ENCODE measurements at regions not wholly inside any gene's neighbourhood (a gene's known extent, or its start where the extent isn't known, plus 50 kb on each side); places are given as distances from the start of the nearest gene placed in this dataset.

DNA sequence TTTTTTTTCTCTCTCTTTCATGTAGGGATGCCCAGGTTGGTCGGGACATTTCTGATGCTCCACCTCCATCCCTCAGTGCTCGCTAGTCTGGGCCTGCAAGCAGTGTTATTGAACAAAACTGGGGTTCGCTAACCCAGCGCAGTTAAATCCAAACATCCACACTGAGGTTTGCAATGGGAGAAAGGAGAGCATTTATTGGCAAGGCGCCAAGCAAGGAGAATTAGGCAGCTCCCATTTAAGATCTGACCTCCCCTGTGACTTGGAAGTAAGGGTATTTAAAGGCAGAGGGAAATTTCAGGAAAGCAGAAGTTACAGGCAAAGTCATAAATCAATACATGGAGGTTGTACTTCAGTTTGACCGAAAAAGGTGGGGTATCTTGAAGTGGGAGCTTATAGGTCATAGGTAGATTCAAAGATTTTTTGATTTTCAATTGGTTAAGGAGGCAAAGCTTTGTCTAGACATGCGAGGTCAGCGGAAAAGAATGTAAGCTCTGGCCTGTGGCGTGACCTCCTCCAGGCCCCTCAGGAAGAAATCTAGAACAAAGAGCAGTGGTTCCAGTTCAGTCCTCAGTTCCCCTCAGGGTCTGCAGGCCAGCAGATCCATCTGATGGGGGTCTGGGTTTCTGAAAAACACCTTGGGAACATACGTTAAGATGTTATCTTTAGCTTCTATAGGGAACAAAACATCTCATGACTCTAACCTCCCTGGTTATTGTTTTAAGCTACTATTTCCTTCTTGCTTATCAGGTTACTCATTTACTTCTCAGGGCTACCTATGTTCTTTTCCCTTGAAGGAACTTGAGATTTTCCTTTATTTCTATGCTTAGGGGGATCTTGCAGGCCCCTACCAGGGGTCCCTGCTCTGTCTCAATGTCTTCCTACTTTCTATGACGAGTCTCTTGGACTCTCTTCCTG, 66.0 kb upstream of the KIF16B start:
- no peak for TF ChIP-seq EZH2 (IDR thresholded peaks at IDR 0.05; ENCODE audit: borderline replicate concordance, low read depth, low read length, severe bottlenecking)
- TF ChIP-seq, protein P1, sequence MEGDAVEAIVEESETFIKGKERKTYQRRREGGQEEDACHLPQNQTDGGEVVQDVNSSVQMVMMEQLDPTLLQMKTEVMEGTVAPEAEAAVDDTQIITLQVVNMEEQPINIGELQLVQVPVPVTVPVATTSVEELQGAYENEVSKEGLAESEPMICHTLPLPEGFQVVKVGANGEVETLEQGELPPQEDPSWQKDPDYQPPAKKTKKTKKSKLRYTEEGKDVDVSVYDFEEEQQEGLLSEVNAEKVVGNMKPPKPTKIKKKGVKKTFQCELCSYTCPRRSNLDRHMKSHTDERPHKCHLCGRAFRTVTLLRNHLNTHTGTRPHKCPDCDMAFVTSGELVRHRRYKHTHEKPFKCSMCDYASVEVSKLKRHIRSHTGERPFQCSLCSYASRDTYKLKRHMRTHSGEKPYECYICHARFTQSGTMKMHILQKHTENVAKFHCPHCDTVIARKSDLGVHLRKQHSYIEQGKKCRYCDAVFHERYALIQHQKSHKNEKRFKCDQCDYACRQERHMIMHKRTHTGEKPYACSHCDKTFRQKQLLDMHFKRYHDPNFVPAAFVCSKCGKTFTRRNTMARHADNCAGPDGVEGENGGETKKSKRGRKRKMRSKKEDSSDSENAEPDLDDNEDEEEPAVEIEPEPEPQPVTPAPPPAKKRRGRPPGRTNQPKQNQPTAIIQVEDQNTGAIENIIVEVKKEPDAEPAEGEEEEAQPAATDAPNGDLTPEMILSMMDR (IDR thresholded peaks at IDR 0.05; ENCODE audit: borderline replicate concordance, extremely low read depth, low read length, poor library complexity, severe bottlenecking), result no peak
- Histone ChIP-seq H3K4me1 (ENCODE audit: insufficient read depth, low read length) (no peaks in the 10 kb centered on the region), H2AFZ (ENCODE audit: low read depth, low read length) (no peak overlapping the region), H3K9me3 (ENCODE audit: insufficient read depth, low read length, severe bottlenecking) (no peaks in the 10 kb centered on the region), H3K4me2 (ENCODE audit: insufficient read depth, low read length) (no peak overlapping the region), H3K9ac (ENCODE audit: low read depth, low read length) (no peak overlapping the region), H3K79me2 (ENCODE audit: insufficient read depth, low read length) (no peaks in the 10 kb centered on the region), H4K20me1 (ENCODE audit: insufficient read depth, low read length) (no peaks in the 10 kb centered on the region; the same call in 1 of the 2 replicates), H3K27me3 (ENCODE audit: insufficient read depth, low read length, poor library complexity) (no peaks in the 10 kb centered on the region), H3K27ac (ENCODE audit: low read length) (no peak overlapping the region), H3K36me3 (ENCODE audit: insufficient read depth, low read length) (no peaks in the 10 kb centered on the region), H3K4me3 (ENCODE audit: low read depth in 1 of 2, low read length in 2 of 2) (no peak overlapping the region)
- DNase-seq (no peak), ATAC-seq (ENCODE audit: insufficient read depth, low read depth) (no peak)

DNA sequence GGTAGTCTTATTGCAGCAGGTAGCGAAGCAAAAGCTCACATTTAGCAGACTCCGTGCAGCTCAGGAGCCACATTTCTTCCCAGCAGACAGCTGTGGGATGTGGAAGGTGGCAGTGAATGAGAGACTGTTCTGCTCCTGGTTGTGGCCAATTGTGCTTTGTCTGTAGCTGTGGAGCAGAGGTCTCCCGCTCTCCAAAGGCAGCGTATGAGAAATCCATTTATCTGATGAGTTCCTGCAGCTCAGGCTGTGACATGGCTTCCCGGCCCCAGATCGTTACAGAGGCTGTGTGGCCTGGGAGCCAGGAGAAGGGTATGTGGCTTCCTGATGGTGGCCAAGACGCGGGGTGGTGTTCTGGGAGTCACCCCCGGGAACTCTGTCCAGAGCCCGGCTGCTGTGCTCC, 64.5 kb upstream of the KIF16B start:
- DNase-seq (no peak), ATAC-seq (ENCODE audit: insufficient read depth, low read depth) (no peak)
- Histone ChIP-seq H3K79me2 (ENCODE audit: insufficient read depth, low read length) (no peaks in the 10 kb centered on the region), H4K20me1 (ENCODE audit: insufficient read depth, low read length) (no peaks in the 10 kb centered on the region; the same call in 1 of the 2 replicates), H2AFZ (ENCODE audit: low read depth, low read length) (no peak overlapping the region), H3K27me3 (ENCODE audit: insufficient read depth, low read length, poor library complexity) (no peaks in the 10 kb centered on the region), H3K4me1 (ENCODE audit: insufficient read depth, low read length) (no peaks in the 10 kb centered on the region), H3K4me2 (ENCODE audit: insufficient read depth, low read length) (no peak overlapping the region), H3K36me3 (ENCODE audit: insufficient read depth, low read length) (no peaks in the 10 kb centered on the region), H3K9ac (ENCODE audit: low read depth, low read length) (no peak overlapping the region), H3K27ac (ENCODE audit: low read length) (no peak overlapping the region), H3K9me3 (ENCODE audit: insufficient read depth, low read length, severe bottlenecking) (no peaks in the 10 kb centered on the region), H3K4me3 (ENCODE audit: low read depth in 1 of 2, low read length in 2 of 2) (no peak overlapping the region)
- no peak for TF ChIP-seq EZH2 (IDR thresholded peaks at IDR 0.05; ENCODE audit: borderline replicate concordance, low read depth, low read length, severe bottlenecking)
- TF ChIP-seq, protein P1 (IDR thresholded peaks at IDR 0.05; ENCODE audit: borderline replicate concordance, extremely low read depth, low read length, poor library complexity, severe bottlenecking), result no peak

DNA sequence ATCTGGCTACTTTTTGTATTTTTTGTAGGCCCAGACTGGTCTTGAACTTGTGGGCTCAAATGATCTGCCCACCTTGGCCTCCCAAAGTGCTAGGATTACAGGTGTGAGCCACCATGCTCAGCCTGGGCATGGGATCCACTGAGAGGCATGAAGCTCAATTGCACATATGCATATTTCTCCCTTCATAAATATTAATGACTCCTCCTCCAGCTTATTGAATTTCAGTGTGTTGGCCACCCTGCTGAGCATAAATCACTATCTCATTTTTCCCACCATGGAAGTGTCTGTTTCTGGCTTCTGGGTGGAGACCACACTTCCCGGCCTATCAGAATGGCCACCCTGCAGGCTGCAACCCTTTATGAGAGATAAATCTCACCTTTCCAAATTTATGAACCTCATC, 53.6 kb upstream of the KIF16B start:
- Histone ChIP-seq H4K20me1 (ENCODE audit: insufficient read depth, low read length) (no peaks in the 10 kb centered on the region), H2AFZ (ENCODE audit: low read depth, low read length) (no peak overlapping the region), H3K27ac (ENCODE audit: low read length) (no peak overlapping the region), H3K4me1 (ENCODE audit: insufficient read depth, low read length) (no peaks in the 10 kb centered on the region), H3K9ac (ENCODE audit: low read depth, low read length) (no peak overlapping the region), H3K9me3 (ENCODE audit: insufficient read depth, low read length, severe bottlenecking) (no peaks in the 10 kb centered on the region), H3K4me3 (ENCODE audit: low read depth in 1 of 2, low read length in 2 of 2) (no peak overlapping the region), H3K36me3 (ENCODE audit: insufficient read depth, low read length) (no peaks in the 10 kb centered on the region), H3K4me2 (ENCODE audit: insufficient read depth, low read length) (no peak overlapping the region), H3K79me2 (ENCODE audit: insufficient read depth, low read length) (no peaks in the 10 kb centered on the region), H3K27me3 (ENCODE audit: insufficient read depth, low read length, poor library complexity) (no peaks in the 10 kb centered on the region)
- no peak for TF ChIP-seq EZH2 (IDR thresholded peaks at IDR 0.05; ENCODE audit: borderline replicate concordance, low read depth, low read length, severe bottlenecking)
- TF ChIP-seq, protein P1 (IDR thresholded peaks at IDR 0.05; ENCODE audit: borderline replicate concordance, extremely low read depth, low read length, poor library complexity, severe bottlenecking), result no peak
- DNase-seq (no peak), ATAC-seq (ENCODE audit: insufficient read depth, low read depth) (no peak)
